ENCODE measurements at regions not wholly inside any gene's neighbourhood (a gene's known extent, or its start where the extent isn't known, plus 50 kb on each side); places are given as distances from the start of the nearest gene placed in this dataset.

DNA sequence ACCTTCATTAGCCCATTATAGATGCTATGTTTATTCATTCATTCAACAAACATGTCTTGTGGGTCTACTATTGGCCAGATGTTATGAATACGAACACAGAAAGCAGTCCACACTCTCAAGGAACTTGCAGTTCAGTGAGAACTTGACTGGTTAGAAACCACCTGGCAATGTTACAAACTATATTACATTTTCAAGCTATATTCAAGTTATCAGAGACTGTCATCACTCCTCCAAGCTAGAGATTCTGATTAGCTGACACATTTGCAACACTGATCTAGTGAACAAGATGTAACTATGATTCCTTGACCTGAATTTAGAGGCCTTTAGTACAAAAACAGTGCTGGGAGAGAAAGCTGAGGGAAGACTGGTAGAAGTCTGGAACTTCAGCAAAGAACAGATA lies 170.7 kb upstream of the EEA1 start:
- DNase-seq (ENCODE audit: low read depth in 4 of 4, low spot score in 3 of 4) = no peak

DNA sequence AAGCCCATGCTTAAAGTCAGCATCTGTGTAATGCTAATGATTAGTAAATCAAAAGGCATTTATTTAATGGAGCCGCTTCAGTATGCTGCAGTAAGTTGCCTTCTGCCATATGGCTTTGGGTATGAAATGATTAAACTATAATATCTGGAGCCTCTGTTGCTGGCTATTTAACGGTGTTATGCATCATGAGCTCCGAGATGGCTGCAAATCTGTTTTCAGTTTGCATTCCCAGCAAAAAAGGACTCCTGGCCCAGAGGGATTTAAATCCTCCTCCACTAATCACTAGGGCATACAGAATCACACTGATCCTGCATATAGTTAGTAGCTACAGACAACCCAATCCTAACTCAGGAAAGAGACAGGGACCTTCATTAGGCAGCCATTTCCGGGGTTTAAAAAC lies 171.5 kb upstream of the EEA1 start:
- no peak for DNase-seq (ENCODE audit: low read depth in 4 of 4, low spot score in 3 of 4)

DNA sequence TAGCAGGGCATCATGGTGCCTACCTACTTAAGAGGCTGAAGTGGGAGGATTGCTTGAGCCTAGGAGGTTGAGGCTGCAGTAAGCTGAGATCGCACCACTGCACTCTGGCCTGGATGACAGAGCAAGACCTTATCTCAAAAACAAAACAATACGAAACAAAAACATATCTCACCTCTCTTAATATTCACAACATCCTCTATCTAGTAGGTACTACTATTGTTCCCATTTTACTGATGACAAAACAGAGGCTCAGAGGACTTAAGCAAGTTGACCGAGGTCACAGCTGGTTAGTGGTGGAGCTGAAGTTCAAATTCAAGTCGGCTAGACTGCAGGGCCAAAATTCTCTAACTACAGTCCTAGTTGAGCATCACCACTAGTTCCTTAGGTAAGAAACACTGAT lies 172.3 kb upstream of the EEA1 start:
- no peak for DNase-seq (ENCODE audit: low read depth in 4 of 4, low spot score in 3 of 4)

DNA sequence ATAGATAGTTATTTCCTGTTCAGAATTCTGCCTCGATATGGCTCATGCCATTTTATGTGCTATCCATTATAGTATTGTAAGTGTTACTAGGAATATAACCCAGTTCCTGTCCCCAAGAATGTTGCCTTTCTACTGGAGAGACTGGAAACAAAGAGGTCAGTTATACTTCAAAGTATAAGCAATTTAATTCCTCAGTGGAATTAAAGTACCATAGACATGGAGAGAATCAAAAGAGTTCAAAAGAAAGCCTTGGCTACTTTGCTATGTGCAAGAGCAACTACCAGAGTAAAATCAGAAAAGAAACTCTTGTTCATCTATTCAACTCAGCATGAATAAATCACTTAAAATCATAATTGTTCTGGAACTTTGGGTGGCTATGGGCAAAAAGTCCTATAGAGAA lies 173.2 kb upstream of the EEA1 start:
- no peak for DNase-seq (ENCODE audit: low read depth in 4 of 4, low spot score in 3 of 4)

DNA sequence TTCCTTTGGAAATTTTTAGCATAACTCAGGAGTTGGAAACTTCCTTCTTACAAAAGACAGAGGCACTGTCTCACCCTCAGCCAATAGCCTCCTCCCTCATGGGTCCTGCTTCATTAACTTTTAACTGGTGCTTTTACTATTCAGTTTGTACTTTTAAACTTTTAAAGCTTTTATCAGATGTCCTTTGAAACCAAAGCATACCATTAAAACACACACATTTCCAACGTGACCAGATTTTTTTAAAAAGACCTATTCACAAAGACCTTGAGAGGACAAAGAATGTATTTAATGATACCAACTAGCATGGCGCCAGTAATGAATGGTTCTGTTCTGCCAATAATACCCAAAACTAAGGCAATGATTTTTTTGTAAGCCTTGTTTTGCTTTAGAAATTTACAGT lies 173.6 kb upstream of the EEA1 start:
- DNase-seq (ENCODE audit: low read depth in 4 of 4, low spot score in 3 of 4) = no peak

DNA sequence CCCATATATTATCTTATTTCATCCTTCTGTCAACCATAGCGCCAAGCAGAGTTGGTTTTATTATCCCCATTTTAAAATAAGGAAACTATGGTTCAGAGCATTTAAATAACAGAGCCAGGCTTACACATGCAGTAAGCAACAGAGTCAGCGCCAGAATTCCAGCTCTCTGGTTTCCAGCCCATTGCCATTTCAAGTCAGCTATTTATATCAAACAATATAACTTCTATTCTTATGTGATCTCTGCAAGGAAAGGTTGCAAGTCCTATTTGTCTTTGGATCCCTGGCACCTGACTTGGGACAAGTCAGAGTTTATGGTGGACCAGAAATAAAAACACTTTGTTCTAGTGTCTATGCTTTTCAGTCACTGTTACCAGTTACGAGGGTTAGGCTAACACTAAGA lies 174.1 kb upstream of the EEA1 start:
- DNase-seq (ENCODE audit: low read depth in 4 of 4, low spot score in 3 of 4) = no peak

DNA sequence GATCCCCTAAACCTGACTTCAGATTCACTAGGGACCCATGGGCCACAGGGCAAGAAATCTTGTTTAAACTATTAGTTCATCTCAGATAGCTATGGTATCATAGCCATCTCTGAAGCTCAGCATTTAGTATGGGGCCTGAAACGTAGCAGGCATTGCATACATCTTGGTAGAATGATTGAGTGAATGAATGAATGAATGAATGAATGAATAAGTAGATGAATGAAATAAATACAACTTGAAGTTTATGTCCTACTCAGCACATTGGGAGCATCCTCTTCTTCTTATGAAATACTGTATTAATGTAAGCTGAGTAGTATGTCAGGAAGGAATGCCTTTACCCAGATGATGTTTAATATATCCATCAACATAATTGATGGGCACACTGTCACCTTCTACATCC lies 175.4 kb upstream of the EEA1 start:
- no peak for DNase-seq (ENCODE audit: low read depth in 4 of 4, low spot score in 3 of 4)

DNA sequence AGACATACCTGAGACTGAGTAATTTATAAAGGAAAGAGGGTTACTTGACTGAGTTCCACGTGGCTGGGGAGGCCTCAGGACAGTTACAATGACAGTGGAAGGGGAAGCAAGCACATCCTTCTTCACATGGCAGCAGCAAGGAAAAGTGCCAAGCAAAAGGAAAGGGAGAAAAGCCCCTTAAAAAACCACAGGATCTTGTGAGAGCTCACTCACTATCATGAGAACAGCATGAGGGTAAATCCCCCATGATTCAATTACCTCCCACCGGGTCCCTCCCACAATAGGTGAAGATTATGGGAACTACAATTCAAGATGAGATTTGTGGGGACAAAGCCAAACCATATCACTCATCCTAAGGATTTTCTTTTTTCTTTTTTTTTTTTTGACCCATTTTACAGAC lies 177.8 kb upstream of the EEA1 start:
- no peak for DNase-seq (ENCODE audit: low read depth in 4 of 4, low spot score in 3 of 4)

DNA sequence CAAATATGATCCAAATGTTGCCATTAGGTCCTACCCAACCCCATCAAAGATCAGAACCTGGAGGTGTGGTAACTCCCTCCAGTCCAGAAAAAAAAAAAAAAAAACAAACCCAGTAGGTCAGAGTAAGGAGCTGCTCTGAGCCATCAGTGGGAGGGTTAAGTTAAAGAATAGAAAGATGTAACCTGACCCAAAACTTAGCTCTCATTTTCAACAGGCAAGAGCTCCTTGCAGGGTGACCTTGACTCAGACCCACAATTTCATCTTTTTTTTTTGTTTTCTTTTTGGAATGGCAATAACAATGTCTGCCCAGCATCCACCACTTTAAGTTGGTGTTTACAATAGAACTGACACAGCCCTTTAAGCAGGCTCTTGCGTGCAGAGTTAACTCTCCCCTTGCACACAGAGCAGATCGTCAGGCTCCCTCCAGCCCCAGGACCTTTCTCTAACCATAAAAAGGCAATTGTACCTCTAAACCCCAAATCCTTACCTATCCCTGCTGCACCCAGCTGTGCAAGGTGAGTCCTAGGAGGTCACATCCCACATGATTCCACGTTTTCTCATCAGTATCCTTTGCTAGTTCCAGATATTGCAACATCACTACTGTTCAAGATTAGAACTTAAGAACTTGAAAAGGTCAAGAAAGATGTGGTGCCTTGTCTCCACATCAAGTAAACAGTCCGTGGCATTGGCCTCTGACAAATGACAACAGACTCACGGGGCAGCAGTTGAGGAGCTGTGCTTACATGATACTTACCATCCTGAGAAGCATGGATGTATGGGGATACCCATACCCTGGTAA lies 178.6 kb upstream of the EEA1 start:
- no peak for DNase-seq (ENCODE audit: low read depth in 4 of 4, low spot score in 3 of 4)

DNA sequence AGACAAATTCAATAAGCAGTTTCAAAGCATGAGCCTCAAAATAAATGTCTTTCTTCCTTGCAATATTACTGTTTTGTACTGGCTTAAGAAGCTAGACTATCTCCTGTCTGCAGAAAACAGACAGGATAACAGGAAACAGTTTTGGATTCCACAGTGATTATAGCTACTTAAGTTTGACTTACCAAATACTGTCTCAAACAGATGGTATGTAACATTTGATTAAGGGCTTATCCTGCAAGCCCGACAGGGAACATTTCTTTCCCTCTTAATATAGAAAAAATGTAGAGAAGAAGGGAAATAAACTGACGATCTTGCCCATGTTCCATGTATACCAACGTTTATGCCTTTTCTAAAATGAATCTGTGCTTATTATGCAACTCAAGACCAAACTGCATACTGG lies 179.9 kb upstream of the EEA1 start:
- DNase-seq (ENCODE audit: low read depth in 4 of 4, low spot score in 3 of 4) = no peak

DNA sequence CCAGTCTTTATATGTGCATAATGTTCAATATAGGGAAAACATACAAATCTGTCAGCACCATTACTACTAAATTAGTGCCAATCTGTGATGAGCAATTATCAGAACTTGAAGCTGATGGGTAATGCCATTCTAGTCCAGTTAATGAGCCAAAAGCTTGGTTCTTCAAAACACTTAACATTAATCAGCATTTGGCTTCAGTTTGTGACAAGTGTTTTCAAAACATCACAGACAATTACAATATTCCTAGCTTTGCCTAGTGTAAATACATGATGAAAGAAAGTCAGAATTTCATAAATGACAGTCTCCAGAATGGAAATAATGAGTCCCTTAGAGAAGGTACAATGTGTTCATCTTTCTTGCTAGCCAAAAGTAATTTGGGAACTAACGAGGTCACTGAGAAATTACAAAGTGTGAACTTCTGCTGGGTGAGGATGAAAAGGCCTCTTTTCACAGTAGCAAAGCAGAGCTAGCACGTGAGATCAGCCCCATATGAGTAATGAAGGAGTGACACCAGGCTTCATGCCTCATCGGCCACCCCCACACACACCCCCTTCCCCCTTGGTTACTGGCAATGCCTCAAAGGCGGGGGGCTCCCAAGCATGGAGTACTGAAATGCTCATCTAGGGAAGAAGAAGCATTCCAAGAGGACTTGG lies 180.6 kb upstream of the EEA1 start:
- peak in 1 of 4 donors; percentile 39 for DNase-seq (ENCODE audit: low read depth in 4 of 4, low spot score in 3 of 4)

DNA sequence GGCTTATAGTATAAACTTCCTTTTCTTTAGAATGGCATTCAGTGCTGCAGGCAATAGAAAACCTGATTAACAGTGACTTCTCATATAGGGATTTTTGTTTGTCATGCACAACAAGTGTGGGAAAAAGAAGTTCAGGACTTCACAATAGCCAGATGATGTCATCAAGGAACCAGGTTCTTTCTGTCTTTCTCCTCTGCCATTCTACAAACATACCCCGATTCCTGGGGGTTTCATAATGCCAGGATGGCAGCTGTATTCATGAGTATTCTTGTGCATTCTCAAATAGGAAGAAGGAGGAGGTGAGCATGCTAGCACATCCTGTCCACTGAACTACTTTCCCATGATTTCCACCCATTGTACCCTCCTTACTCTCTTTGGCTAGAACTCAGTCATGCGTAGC lies 182.7 kb upstream of the EEA1 start:
- no peak for DNase-seq (ENCODE audit: low read depth in 4 of 4, low spot score in 3 of 4)

DNA sequence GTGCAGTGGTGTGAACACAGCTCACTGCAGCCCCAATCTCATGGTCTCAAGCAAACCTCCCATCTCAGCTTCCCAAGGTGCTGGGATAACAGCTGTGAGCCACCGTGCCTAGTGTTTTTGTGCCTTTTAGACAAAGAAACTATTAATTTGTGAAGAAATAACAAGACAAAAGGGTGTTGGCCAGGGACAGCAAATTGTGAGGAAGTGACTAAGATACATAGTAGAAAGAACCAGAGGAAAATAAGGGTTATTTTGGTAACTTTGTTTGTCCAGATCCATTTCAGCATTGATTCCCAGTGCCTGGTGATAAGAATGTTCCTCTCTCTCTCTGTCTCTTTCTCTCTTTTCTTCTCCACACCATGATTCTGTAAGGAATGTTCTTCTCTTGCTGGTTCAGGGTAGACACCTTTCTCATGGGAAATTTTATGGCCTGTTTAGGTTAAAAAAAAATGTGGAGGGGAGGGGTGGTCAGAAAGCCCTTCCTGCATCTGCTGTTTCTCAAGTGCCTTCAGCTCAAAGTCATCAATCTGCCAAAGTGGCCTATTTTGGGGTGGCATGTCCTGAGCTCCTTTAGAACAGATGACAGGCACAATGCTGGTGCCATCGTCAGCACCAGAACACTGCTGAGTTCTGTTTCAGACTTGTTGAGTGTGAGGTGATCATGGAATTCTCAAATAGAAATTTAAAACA lies 184.4 kb upstream of the EEA1 start:
- no peak for DNase-seq (ENCODE audit: low read depth in 4 of 4, low spot score in 3 of 4)

DNA sequence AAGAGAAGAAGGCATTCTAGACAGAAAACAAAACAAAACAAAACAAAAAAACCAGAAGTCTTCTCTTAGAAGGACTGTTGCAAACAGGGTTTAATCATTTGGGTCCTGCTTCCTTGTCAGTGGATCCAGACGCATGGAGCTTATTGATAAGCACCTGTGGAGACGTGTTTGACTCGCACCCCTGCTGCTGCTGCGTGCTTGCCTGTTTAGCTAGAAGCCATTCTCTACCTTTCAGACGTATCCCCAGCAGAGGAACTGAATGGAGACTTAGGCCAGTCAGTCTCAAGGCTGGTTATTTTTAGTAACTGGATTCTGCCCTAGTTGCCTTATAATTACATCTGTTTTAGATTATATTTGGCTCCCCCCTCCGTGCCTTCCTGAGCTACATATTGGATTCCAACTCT lies 186.1 kb upstream of the EEA1 start:
- DNase-seq (ENCODE audit: low read depth in 4 of 4, low spot score in 3 of 4) = no peak

DNA sequence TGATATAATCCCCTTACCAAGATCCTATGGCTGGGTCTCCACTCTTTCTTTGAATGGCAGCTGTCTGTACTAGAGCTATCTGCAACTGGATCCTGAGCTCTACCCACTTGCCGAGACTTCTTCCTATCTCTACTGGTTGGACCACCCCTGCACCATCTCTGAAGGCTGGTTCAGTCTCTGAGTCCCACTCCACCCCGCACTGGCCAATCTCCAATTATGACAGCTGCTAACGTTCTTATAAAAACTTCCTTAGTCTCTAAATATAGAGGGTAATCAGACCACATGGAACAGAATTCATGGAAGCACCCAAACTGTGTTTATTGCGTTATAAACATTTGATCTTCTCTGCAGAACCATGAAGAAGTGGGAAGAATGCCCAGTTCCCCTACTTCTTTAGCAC lies 186.6 kb upstream of the EEA1 start:
- DNase-seq (ENCODE audit: low read depth in 4 of 4, low spot score in 3 of 4) = no peak

DNA sequence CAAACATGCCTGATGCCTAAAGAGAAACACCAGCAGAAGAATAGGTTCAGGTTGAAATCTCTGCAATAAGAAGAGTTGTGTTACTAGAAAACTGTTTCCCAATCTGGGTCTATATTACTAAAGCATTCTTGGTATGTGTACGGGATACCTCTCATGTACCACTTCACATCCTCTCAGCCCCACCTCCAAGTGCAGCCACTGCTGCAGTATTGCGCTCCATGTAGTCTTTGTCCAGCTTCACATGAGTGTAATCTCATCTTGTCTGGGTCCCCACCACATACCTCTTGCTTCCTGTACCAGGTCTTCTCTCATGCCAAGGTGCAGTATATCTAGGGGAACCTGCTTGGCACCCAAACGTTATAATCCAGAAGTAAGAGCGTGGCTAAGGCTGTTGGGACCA lies 187.5 kb upstream of the EEA1 start:
- no peak for DNase-seq (ENCODE audit: low read depth in 4 of 4, low spot score in 3 of 4)

DNA sequence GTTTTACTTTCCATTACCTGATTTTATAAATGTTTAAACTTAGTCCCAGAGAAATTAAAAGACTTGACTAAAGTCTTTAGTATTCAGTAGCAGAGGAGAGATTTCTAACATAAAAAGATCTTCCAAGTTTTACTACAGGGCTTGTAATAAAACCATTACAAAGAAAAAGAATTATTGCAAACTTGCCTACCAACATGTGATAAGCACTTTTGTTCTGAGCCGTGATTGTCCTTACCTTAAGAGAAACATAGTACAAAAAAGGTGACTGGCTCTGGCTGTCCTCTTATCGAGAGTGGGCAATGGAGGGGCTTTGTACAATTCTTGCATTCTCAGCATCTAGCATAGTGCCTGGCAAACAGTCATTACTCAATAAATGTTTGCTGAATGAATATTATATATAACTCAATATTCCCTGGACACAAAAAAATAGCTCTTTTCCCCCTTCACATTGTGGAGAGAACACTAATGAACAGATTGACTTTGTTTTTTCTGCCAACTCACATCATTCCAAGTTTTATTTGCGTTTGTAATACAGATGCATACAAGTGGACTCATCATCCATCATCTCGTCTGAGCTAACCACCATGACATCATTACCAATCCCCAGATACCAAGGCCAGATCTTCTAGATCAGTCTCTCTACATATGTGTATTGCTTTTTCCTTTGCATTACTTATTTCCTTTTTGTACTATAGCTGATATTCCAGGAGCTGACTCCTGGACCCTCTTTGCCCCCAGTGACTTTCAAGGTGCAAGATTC lies 192.8 kb upstream of the EEA1 start:
- no peak for DNase-seq (ENCODE audit: low read depth in 4 of 4, low spot score in 3 of 4)

DNA sequence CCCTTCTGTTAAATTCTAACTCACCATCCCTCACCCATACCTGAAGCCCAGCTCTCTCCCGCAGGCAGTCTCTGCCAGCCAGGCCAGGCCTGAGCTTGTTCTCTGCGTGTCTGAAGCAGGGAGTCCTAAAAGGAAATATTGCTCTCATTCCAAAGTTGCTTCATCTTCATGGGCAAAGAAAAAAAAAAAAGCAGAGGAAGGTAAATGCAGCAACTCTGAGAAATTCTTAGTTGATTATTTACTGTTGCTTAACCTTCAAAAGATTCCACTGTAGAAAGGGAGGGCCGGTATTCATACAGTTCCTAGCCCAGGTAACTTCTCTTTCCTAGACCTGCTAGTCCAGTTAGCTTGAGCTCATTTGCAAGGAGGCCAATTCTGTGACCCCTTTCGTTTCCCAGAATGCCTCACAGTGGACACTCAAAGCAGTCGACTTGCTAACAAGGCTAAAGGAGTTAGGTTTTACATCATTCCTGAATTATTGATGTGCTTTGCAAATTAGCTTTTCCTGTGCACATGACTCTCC lies 193.5 kb upstream of the EEA1 start:
- DNase-seq (ENCODE audit: low read depth in 4 of 4, low spot score in 3 of 4) = peak in 1 of 4 donors; percentile 42

DNA sequence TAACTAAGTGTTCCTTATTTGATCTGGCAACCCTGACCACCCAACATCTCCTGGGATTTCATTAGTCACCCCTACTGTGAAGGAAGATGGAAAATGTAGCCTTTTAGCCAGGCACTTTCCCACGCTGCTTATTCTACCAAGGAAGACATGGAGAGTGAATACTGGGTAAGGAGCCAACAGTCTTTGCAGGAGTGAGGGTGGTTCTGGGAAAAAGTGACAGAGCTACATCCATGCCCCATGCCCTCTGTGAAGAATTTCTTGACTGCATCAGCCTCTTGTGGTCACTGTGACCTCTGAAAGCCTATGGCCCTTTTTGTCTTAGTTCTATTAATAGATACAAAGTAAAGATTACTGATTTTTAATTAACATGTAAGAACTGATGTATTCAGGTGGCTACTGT lies 196.0 kb upstream of the EEA1 start:
- no peak for DNase-seq (ENCODE audit: low read depth in 4 of 4, low spot score in 3 of 4)

DNA sequence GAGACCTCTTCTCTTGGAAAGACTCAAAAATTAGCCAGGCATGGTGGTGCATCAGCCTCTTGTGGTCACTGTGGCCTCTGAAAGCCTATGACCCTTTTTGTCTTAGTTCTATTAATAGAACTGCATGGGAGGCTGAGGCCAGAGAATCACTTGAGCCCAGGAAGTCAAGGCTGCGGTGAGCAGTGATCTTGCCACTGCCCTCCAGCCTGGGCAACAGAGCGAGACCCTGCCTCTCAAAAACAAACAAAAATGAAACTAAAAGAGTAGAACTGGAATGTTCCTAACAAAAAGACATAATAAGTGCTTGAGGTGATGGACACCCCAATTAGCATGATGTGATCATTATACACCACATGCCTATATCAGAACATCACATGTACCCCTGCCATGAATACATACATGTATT lies 197.0 kb upstream of the EEA1 start:
- no peak for DNase-seq (ENCODE audit: low read depth in 4 of 4, low spot score in 3 of 4)

DNA sequence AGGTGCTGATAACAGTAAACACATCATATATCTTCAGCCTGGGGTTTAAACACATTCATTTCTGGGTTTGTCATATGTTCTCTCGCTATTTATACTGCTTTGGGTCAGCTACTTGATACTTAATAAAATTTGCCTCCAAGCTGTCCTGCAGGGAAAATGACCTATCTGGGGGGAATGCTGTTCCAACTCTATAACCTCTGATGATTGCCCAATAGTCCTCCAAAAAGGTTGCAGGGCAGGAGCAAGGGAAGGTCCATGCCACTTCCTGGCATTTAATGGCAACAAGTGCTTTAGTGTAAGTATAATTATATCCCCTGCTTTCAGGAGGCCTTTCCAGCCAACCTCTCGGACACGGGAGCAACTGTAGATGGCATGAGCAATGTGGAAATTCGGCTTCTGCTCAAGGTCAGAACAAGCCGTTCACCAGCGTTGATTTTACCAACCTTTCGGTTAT lies 198.0 kb upstream of the EEA1 start:
- no peak for DNase-seq (ENCODE audit: low read depth in 4 of 4, low spot score in 3 of 4)
